H1 (cell line): ENCODE measurements at regions not wholly inside any gene's neighbourhood (a gene's known extent, or its start where the extent isn't known, plus 50 kb on each side); places are given as distances from the start of the nearest gene placed in this dataset.

ENCODE experiments used
- CTCF ChIA-PET: fragments of 300-600 bp; sonication (Branson Sonifier 250); formaldehyde crosslinking; loops from one replicate; lab custom pipeline; 2021; ENCODE audit not compliant: partially characterized antibody; lab: Charles Lee
- POLR2A ChIA-PET: fragments of 300-600 bp; sonication (Branson Sonifier 250); formaldehyde crosslinking; loops from one replicate; lab custom pipeline; 2021; ENCODE audit warnings: inconsistent platforms; ENCODE audit not compliant: partially characterized antibody; lab: Charles Lee
- DNase-seq, 2 experiments: peaks; one replicate each; pipeline versions ENCODE4 v3.0.0 to v3.0.0-alpha.2; 2010 to 2022; ENCODE audit warnings: low spot score in 2 of 2, low read depth in 1 of 2, mixed read lengths in 1 of 2
- FAIRE-seq: peaks from 2 replicates; lab custom pipeline; 2011; peaks lifted over from hg19 to GRCh38; lab: Jason Lieb, UNC
- H2AFZ ChIP-seq: 2 replicates; pipeline ENCODE4 v1.8.1; 2012; ENCODE audit warnings: low read length, inconsistent platforms
- H2AK5ac ChIP-seq: 2 replicates; pipeline ENCODE4 v1.6.1; 2013; ENCODE audit warnings: low read depth, low read length
- H2BK120ac ChIP-seq: replicated peaks from 2 replicates; pipeline ENCODE3; 2013; ENCODE audit warnings: low read depth, low read length, inconsistent platforms
- H2BK12ac ChIP-seq: 2 replicates; pipeline ENCODE4 v1.6.1; 2013; ENCODE audit warnings: low read depth, low read length
- H2BK15ac ChIP-seq: 2 replicates; pipeline ENCODE4 v1.6.1; 2013; ENCODE audit warnings: low read length
- H2BK20ac ChIP-seq: 2 replicates; pipeline ENCODE4 v1.6.1; 2013; ENCODE audit warnings: low read length
- H2BK5ac ChIP-seq: 2 replicates; pipeline ENCODE4 v1.6.1; 2013; ENCODE audit warnings: low read depth, low read length
- H3K14ac ChIP-seq: 2 replicates; pipeline ENCODE4 v1.6.1; 2013; ENCODE audit warnings: inconsistent platforms; ENCODE audit not compliant: insufficient read length
- H3K18ac ChIP-seq: 2 replicates; pipeline ENCODE4 v1.6.1; 2013; ENCODE audit warnings: low read length; ENCODE audit errors: extremely low read depth
- H3K23ac ChIP-seq: 2 replicates; pipeline ENCODE4 v1.6.1; 2013; ENCODE audit warnings: inconsistent platforms; ENCODE audit not compliant: insufficient read length
- H3K23me2 ChIP-seq: 2 replicates; pipeline ENCODE4 v1.6.1; 2013; ENCODE audit warnings: low read depth, low read length
- H3K27ac ChIP-seq: 2 replicates; pipeline ENCODE4 v1.6.1; 2011; ENCODE audit warnings: low read depth, low read length, inconsistent platforms
- H3K27me3 ChIP-seq, 4 experiments: replicated peaks in 1 of 4; 1 replicate in 1 of 4; 2 replicates in 3 of 4; pipeline versions ENCODE4 v1.6.1 to v1.8.1; 2011 to 2013; ENCODE audit warnings: low read length in 3 of 4, mild to moderate bottlenecking in 3 of 4, inconsistent platforms in 2 of 4, mixed read lengths in 2 of 4, moderate library complexity in 1 of 4; ENCODE audit not compliant: control insufficient read depth in 3 of 4, insufficient read depth in 3 of 4; ENCODE audit errors: extremely low read depth in 1 of 4
- H3K36me3 ChIP-seq, 4 experiments: 2 replicates each; pipeline versions ENCODE4 v1.6.1 to v1.8.1; 2011 to 2013; ENCODE audit warnings: mild to moderate bottlenecking in 4 of 4, low read length in 3 of 4, moderate library complexity in 2 of 4, control low read depth in 1 of 4, inconsistent platforms in 1 of 4; ENCODE audit not compliant: insufficient read depth in 4 of 4, control insufficient read depth in 2 of 4
- H3K4ac ChIP-seq: replicated peaks from 2 replicates; pipeline ENCODE3; 2013; ENCODE audit warnings: low read length, low read depth, mixed read lengths, inconsistent platforms; ENCODE audit not compliant: insufficient read length
- H3K4me1 ChIP-seq, 4 experiments: replicated peaks in 1 of 4; 1 replicate in 1 of 4; 2 replicates in 3 of 4; pipeline versions ENCODE4 v1.6.1 to v1.8.1; 2011 to 2013; ENCODE audit warnings: low read length in 3 of 4, inconsistent platforms in 2 of 4, mixed read lengths in 1 of 4; ENCODE audit not compliant: insufficient read depth in 4 of 4, control insufficient read depth in 3 of 4
- H3K4me2 ChIP-seq, 2 experiments: 2 replicates each; pipeline versions ENCODE4 v1.6.1 to v1.8.1; 2011 to 2013; ENCODE audit warnings: low read depth in 2 of 2, low read length in 2 of 2, control low read depth in 1 of 2, inconsistent platforms in 1 of 2, mild to moderate bottlenecking in 1 of 2; ENCODE audit not compliant: insufficient read depth in 1 of 2
- H3K4me3 ChIP-seq, 4 experiments: fragments of 200-600, 300-600 bp in 1 of 4; sonication (generic), shearing (Covaris generic), sonication (Bioruptor Twin) in 1 of 4; 2 replicates each; pipeline versions ENCODE4 v1.5.1 to v1.8.1; 2011 to 2016; ENCODE audit warnings: low read length in 4 of 4, low read depth in 3 of 4, control low read depth in 2 of 4, inconsistent platforms in 2 of 4, mild to moderate bottlenecking in 2 of 4, mixed read lengths in 1 of 4, moderate library complexity in 1 of 4; ENCODE audit not compliant: insufficient read depth in 2 of 4; ENCODE audit errors: extremely low read depth in 1 of 4
- H3K56ac ChIP-seq: replicated peaks from 2 replicates; pipeline ENCODE3; 2013; ENCODE audit warnings: low read depth, mild to moderate bottlenecking, mixed read lengths, low read length, inconsistent platforms; ENCODE audit not compliant: insufficient read length
- H3K79me1 ChIP-seq: 2 replicates; pipeline ENCODE4 v1.6.1; 2013; ENCODE audit warnings: low read depth, low read length, control low read depth
- H3K79me2 ChIP-seq, 2 experiments: 2 replicates each; pipeline versions ENCODE4 v1.6.1 to v1.8.1; 2012 to 2013; ENCODE audit warnings: low read length in 2 of 2, mild to moderate bottlenecking in 2 of 2, inconsistent platforms in 1 of 2; ENCODE audit not compliant: insufficient read depth in 2 of 2, control insufficient read depth in 1 of 2
- H3K9ac ChIP-seq, 4 experiments: replicated peaks in 1 of 4; 1 replicate in 1 of 4; 2 replicates in 3 of 4; pipeline versions ENCODE4 v1.6.1 to v1.8.1; 2011 to 2013; ENCODE audit warnings: low read depth in 3 of 4, low read length in 3 of 4, control low read depth in 2 of 4, mild to moderate bottlenecking in 2 of 4, moderate library complexity in 2 of 4, inconsistent platforms in 1 of 4; ENCODE audit errors: extremely low read depth in 1 of 4
- H3K9me3 ChIP-seq, 2 experiments: 2 replicates each; pipeline versions ENCODE4 v1.6.1 to v1.8.1; 2012 to 2013; ENCODE audit warnings: mild to moderate bottlenecking in 2 of 2, moderate library complexity in 2 of 2, control low read depth in 1 of 2, inconsistent platforms in 1 of 2, low read depth in 1 of 2, low read length in 1 of 2, mixed read lengths in 1 of 2; ENCODE audit not compliant: insufficient read depth in 2 of 2
- H4K20me1 ChIP-seq, 2 experiments: replicated peaks in 1 of 2; 2 replicates each; pipeline versions ENCODE3 to v1.8.1; 2011 to 2013; ENCODE audit warnings: inconsistent platforms in 2 of 2, low read length in 2 of 2, mild to moderate bottlenecking in 1 of 2; ENCODE audit not compliant: insufficient read depth in 2 of 2, control insufficient read depth in 1 of 2
- H4K5ac ChIP-seq: 2 replicates; pipeline ENCODE4 v1.6.1; 2013; ENCODE audit warnings: low read length, low read depth, mixed read lengths, inconsistent platforms; ENCODE audit not compliant: insufficient read length
- H4K8ac ChIP-seq: 2 replicates; pipeline ENCODE4 v1.8.0; 2013; ENCODE audit warnings: mild to moderate bottlenecking, moderate library complexity, low read length, inconsistent platforms; ENCODE audit not compliant: insufficient read depth; ENCODE audit errors: extremely low read depth
- H4K91ac ChIP-seq: replicated peaks from 2 replicates; pipeline ENCODE3; 2013; ENCODE audit warnings: low read length, mixed read lengths, inconsistent platforms; ENCODE audit not compliant: insufficient read length
- TBP ChIP-seq: IDR thresholded peaks from 2 replicates; pipeline ENCODE4 v1.6.1; 2011; ENCODE audit warnings: low read depth, low read length, improper control_type of control experiment
- WGBS, 2 experiments: shearing (Covaris generic) in 1 of 2; methylation state at CpG; one replicate each; pipeline versions ENCODE4 v1.1.6 to v1.1.7; 2013 to 2015; ENCODE audit warnings: low lambda C conversion rate in 2 of 2, mixed read lengths in 2 of 2, inconsistent platforms in 1 of 2, low coverage in 1 of 2, missing lambda C conversion rate in 1 of 2; ENCODE audit not compliant: insufficient replicate concordance in 2 of 2, insufficient coverage in 1 of 2, insufficient read length in 1 of 2; ENCODE audit errors: extremely low coverage in 1 of 2, missing lambda C conversion rate in 1 of 2; 5-methylcytosine and 5-hydroxymethylcytosine counted together

DNA sequence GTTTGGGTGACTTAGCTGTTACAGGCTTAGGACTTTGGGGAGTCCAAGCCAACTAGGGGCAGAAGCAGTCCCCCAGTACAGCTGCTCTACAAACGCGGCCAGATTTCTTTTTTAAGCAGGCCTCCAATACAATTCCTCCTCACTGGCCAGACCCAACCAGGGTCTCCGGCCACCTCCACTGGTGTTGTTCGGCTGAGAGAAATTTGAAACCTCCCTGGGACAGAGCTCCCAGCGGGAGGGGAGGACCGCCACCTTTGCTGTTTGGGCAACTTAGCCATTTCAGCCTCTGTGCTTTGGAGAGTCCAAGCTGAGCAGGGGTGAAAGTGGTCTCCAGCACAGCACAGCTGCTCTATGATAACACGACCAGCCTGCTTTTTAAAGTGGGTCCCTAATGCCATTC, 59.4 kb upstream of the KHDRBS2 start:
- no peak overlapping the region for H3K56ac ChIP-seq
- H2AK5ac ChIP-seq = no peak overlapping the region
- H3K23ac ChIP-seq = no peak overlapping the region
- no peak overlapping the region for H4K5ac ChIP-seq
- H3K18ac ChIP-seq = no peak overlapping the region
- ChIA-PET POLR2A (no interaction called here), CTCF (interaction anchor here (1.1 to 1.7 kb wide), 2 partner anchors 9 to 76 kb away, joined by 3 to 6 read pairs; no protein-coding TSS in a partner anchor)
- no peak for DNase-seq
- H4K91ac ChIP-seq = no peak overlapping the region
- no peaks in the 10 kb centered on the region for H3K27me3 ChIP-seq
- FAIRE-seq = no peak
- H4K8ac ChIP-seq = no peak overlapping the region
- H2BK12ac ChIP-seq = no peak overlapping the region
- H3K79me1 ChIP-seq = no peaks in the 10 kb centered on the region
- H3K23me2 ChIP-seq = no peaks in the 10 kb centered on the region
- H4K20me1 ChIP-seq = no peaks in the 10 kb centered on the region
- H3K4ac ChIP-seq = no peak overlapping the region
- H2BK15ac ChIP-seq = no peak overlapping the region
- no peaks in the 10 kb centered on the region for H3K9me3 ChIP-seq
- H3K27ac ChIP-seq = no peak overlapping the region
- no peak overlapping the region for H3K9ac ChIP-seq
- no peaks in the 10 kb centered on the region for H3K36me3 ChIP-seq
- no peak overlapping the region for H3K4me3 ChIP-seq
- H3K4me1 ChIP-seq = no peaks in the 10 kb centered on the region
- H2BK5ac ChIP-seq = no peak overlapping the region
- no peak for TF ChIP-seq TBP
- no peak overlapping the region for H2BK120ac ChIP-seq
- no peak overlapping the region for H2AFZ ChIP-seq
- 95% methylated on average over 6 of the region's 7 CpGs; no CpG with 5 or more reads in 1 of the 2 experiments for WGBS, 2 experiments
- no peaks in the 10 kb centered on the region for H3K79me2 ChIP-seq
- no peak overlapping the region for H2BK20ac ChIP-seq
- no peak overlapping the region for H3K14ac ChIP-seq
- H3K4me2 ChIP-seq = no peak overlapping the region
